ENCODE measurements at regions not wholly inside any gene's neighbourhood (a gene's known extent, or its start where the extent isn't known, plus 50 kb on each side); places are given as distances from the start of the nearest gene placed in this dataset.
"Not testable (repeated sequence)": the region's sequence is repeated elsewhere in the genome, so short reads cannot be mapped to it uniquely, and the experiment has no call there.

DNA sequence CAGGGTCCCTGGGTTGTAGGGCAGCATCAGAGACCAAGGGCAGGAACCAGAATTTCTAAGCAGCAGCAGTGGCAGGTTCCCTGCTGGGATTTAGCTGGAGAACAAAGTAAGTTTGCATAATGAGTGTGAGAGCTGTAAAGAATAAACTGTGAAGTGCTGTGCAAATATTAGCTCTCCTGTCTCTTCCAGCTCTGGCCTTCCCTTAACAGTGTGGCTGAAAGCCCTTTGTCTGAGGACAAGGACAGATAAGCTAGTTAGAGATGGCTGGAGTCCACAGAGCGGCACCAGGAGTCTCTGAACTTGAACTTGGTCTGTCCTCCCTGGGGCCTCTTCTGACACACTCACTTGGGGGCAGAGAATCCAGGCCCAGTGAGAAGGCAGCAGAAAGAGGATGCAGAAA, 98.2 kb upstream of the WSCD1 start:
- in situ Hi-C loops (cut with HindIII; ENCODE audit: low pct_unique_long_range_greater_than_20kb, low sequenced_read_pairs) = no loop called here
- DNase-seq (ENCODE audit: low read depth in 1 of 2, low spot score in 1 of 2) = peak in 1 of 2 experiments; percentile 13
- TF ChIP-seq JUND (IDR thresholded peaks at IDR 0.05; ENCODE audit: low read depth) = no peak

DNA sequence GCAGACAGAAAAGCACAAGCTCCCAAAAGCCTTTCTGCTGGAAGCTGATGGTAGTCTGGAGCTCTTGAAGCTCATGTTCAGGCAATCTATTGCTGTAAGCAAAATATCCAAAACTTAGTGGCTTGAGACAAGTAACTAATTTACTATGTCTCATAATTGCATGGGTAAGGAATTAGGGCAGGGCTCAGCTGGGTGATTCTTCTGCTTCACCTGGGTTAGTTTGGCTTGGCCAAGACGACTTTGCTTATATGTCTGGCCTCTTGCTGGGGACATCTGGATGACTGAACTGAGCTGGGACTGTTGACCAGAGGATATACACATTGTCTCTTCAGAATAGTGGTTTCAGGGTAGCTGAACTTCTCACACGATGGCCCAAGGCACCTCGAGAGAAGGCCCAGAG, 96.8 kb upstream of the WSCD1 start:
- in situ Hi-C loops (cut with HindIII; ENCODE audit: low pct_unique_long_range_greater_than_20kb, low sequenced_read_pairs) = no loop called here
- TF ChIP-seq JUND (IDR thresholded peaks at IDR 0.05; ENCODE audit: low read depth) = no peak

DNA sequence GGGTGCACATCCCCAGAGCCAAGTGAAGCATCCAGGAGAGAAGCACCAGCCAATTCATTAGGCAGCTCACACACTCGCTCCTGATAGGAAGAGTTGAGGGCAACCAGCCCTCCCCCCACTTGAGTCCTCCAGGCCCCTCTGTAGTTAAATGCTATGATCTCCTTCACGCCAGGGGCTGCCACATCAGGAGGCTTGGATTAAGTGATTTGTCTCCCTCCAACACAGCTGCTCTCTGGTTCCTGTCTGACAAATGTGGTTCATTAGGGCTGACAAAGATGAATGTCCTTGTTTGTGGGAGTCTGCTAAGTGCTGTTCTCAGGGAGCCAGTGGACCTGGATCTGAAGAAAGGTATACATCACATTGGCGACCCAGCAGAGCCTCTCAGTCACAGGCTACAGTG, 94.5 kb upstream of the WSCD1 start:
- TF ChIP-seq JUND (IDR thresholded peaks at IDR 0.05; ENCODE audit: low read depth) = no peak
- no peak for DNase-seq (ENCODE audit: low read depth in 1 of 2, low spot score in 1 of 2)
- in situ Hi-C loops (cut with HindIII; ENCODE audit: low pct_unique_long_range_greater_than_20kb, low sequenced_read_pairs) = no loop called here

More for the DNA sequence above, 96.8 kb upstream of the WSCD1 start:
- no peak for DNase-seq (ENCODE audit: low read depth in 1 of 2, low spot score in 1 of 2)

DNA sequence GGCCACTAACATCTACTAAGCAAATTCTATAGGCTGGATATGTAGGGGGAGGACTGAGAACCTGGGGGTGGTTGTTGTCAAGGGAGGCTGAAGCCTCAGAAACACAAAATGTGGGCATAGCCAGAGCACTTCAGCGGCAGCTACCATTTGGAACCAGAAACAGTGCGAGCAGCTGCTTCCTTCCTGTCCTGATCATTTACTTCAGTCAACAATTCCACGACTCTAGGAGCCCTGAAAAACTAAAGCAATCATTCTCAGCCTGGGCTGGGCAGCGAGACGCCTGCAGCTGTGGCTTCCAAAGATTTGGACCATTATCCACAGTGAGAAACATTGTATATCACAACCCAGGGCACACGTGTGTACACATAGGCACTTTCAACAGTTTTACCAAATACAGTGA, 93.9 kb upstream of the WSCD1 start:
- in situ Hi-C loops (cut with HindIII; ENCODE audit: low pct_unique_long_range_greater_than_20kb, low sequenced_read_pairs) = no loop called here
- no peak for TF ChIP-seq JUND (IDR thresholded peaks at IDR 0.05; ENCODE audit: low read depth)
- DNase-seq (ENCODE audit: low read depth in 1 of 2, low spot score in 1 of 2) = no peak

DNA sequence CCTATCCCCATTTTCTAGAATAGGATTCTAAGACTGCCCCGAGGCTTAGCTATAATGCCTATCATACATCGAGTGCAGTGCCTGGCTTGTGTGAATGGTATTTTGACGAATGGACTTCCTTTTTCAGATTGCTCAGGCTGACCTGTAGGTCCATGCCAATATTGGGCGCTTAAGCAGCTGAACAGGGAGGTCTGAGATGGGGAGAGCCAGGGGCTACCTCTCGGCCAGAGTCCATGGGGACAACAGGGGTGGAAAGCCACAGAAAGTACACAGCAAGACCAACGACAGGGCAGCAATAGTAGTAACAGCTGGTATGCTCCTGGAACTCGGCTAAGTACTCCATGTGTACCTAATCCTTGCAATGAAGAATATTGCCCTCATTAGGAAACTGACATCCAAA, 91.7 kb upstream of the WSCD1 start:
- TF ChIP-seq JUND (IDR thresholded peaks at IDR 0.05; ENCODE audit: low read depth) = no peak
- in situ Hi-C loops (cut with HindIII; ENCODE audit: low pct_unique_long_range_greater_than_20kb, low sequenced_read_pairs) = no loop called here
- DNase-seq (ENCODE audit: low read depth in 1 of 2, low spot score in 1 of 2) = no peak

DNA sequence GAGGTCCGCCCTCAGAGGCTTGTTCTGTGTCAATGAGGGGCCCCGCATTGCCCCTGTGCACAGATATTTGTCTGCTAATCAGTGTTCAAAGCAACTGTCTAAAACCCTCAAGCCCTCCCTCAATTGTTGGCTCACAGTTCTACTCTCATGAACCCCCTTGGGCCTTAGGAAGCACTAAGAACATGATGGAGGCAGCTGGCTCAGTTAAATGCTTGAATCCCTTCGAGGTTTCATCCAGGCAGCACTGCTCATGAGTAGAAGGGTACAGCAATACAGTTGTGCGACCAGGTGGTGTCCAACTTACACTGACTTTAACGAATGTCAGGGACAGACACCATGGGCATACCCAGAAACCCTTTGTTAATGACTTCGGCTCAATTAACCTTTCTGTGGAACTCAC, 89.2 kb upstream of the WSCD1 start:
- in situ Hi-C loops (cut with HindIII; ENCODE audit: low pct_unique_long_range_greater_than_20kb, low sequenced_read_pairs) = no loop called here

DNA sequence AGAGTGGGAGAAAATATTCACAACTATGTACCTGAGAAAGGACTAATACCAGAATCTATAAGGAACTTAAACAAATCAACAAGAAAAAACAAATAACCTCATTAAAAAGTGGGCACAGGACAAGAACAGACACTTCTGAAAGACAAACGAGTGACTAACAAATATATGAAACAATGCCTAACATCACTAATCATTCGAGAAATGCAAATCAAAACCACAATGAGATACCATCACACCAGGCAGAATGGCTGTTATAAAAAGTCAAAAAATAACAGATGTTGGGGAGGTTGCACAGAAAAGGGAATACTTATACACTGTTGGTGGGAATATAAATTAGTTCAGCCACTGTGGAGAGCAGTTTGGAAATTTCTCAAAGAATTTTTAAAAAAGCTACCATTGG, 83.5 kb upstream of the WSCD1 start:
- in situ Hi-C loops (cut with HindIII; ENCODE audit: low pct_unique_long_range_greater_than_20kb, low sequenced_read_pairs) = no loop called here
- TF ChIP-seq JUND (IDR thresholded peaks at IDR 0.05; ENCODE audit: low read depth) = no peak
- no peak for DNase-seq (ENCODE audit: low read depth in 1 of 2, low spot score in 1 of 2)

More for the DNA sequence above, 89.2 kb upstream of the WSCD1 start:
- no peak for DNase-seq (ENCODE audit: low read depth in 1 of 2, low spot score in 1 of 2)
- no peak for TF ChIP-seq JUND (IDR thresholded peaks at IDR 0.05; ENCODE audit: low read depth)

DNA sequence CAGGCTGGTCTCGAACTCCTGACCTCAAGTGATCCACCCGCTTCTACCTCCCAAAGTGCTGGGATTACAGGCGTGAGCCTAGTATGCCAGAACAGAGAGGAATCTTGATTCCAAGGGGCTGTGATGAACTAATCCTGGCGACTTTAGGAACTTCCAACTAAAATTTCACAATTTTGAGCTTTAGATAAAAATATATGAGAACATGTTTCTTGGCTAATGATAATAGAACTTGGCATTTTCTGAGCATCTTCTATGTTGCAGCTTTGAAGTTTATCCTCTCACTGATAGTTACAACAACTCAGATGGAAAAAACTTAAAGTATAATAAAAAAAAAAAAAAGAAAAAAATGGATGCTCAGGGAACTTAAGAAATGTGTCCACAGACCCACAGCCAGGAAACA, 69.8 kb upstream of the WSCD1 start:
- in situ Hi-C loops (cut with HindIII; ENCODE audit: low pct_unique_long_range_greater_than_20kb, low sequenced_read_pairs) = no loop called here
- DNase-seq (ENCODE audit: low read depth in 1 of 2, low spot score in 1 of 2) = no peak
- TF ChIP-seq JUND (IDR thresholded peaks at IDR 0.05; ENCODE audit: low read depth) = no peak

DNA sequence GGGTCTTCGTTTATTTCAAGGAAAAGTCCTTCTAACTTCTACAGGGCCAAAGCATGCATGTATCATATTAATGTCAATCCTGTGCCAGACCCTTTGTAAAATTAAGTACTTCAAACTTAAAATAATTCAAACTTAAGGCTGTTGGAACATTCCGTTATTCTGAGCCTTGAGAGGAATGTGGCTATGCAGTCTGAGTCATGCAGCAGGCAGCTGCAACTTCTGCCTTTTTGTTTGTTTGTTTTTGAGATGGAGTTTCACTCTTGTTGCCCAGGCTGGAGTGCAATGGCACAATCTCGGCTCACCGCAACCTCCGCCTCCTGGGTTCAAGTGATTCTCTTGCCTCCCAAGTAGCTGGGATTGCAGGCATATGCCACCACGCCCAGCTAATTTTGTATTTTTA, 67.0 kb upstream of the WSCD1 start:
- in situ Hi-C loops (cut with HindIII; ENCODE audit: low pct_unique_long_range_greater_than_20kb, low sequenced_read_pairs); DNase-seq (ENCODE audit: low read depth in 1 of 2, low spot score in 1 of 2): not testable (repeated sequence)

DNA sequence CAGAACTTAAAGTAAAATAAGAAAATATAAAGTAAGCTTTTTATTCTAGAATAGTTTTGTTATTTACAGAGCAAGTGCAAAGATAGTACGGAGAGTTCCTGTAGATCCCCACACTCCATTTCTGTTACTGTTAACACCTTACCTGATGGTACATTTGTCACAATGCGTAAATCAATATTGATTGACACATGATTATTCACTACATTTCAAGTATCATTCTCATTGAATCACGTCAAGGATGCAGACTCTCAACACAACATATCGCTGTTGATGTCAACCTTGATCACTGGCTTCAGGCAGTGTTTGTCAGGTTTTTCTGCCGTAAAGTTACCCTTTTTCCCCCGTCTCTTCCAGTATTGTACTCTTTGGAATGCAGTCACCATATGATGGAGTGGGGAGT, 64.2 kb upstream of the WSCD1 start:
- no peak for DNase-seq (ENCODE audit: low read depth in 1 of 2, low spot score in 1 of 2)
- no peak for TF ChIP-seq JUND (IDR thresholded peaks at IDR 0.05; ENCODE audit: low read depth)
- in situ Hi-C loops (cut with HindIII; ENCODE audit: low pct_unique_long_range_greater_than_20kb, low sequenced_read_pairs) = no loop called here

DNA sequence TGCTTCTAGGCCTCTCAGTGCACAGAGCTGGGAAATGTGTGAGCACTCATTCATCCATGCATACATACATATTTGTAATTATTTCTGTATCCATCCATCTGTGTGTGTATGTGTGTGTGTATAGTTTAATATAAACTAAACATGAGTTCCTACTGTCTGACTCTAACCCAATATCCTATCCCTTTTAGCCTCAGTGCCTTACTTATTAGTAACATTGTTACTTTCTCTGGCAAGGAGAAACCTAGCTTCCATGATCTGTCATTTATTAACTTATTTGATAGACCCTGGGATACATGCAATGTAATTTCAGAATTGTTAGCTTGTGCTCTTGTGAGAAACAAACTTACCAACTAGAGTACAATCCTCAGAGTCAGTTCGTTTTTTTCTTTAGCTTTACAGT, 59.0 kb upstream of the WSCD1 start:
- no peak for DNase-seq (ENCODE audit: low read depth in 1 of 2, low spot score in 1 of 2)
- in situ Hi-C loops (cut with HindIII; ENCODE audit: low pct_unique_long_range_greater_than_20kb, low sequenced_read_pairs) = no loop called here
- TF ChIP-seq JUND (IDR thresholded peaks at IDR 0.05; ENCODE audit: low read depth) = no peak

DNA sequence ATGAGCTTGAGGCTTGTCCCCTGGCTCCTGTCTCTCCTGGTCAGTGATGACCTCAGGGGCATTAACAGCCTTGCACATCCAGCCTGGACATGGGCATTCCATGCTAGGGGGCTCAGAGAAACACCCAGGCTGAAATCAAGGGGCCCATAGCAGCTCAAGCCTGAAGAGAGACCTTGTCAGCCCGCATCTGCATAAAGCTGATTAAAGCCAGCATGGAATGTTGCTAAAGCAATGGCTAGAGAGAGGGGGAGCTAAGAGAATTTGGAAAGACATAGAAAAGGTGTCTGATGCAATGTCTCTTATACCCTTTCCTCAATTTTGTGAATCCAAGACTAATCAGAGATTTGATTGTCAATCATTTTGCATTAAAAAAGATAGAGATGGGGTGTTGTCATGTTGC, 51.4 kb upstream of the WSCD1 start:
- TF ChIP-seq JUND (IDR thresholded peaks at IDR 0.05; ENCODE audit: low read depth) = no peak
- in situ Hi-C loops (cut with HindIII; ENCODE audit: low pct_unique_long_range_greater_than_20kb, low sequenced_read_pairs) = no loop called here
- DNase-seq (ENCODE audit: low read depth in 1 of 2, low spot score in 1 of 2) = no peak

DNA sequence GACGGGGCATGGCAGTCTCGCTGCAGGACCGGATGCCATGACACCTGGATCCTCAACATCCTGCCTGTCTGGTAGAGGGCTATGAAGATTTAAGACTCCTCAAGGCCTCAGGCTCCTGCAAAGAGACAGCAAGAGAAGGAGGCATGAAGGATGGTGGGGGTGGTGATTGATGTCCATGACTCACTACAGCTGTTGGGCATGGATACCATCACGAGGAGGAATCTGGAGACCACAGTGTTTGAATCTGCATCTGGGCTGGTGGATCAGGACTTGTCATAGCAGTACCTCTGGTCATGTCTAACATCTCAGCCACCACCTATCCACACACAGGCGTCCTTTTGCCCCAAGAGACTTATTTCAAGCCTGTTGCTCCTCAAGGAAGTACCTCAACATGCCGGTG, 50.2 kb upstream of the WSCD1 start:
- DNase-seq (ENCODE audit: low read depth in 1 of 2, low spot score in 1 of 2) = no peak
- in situ Hi-C loops (cut with HindIII; ENCODE audit: low pct_unique_long_range_greater_than_20kb, low sequenced_read_pairs) = no loop called here
- TF ChIP-seq JUND (IDR thresholded peaks at IDR 0.05; ENCODE audit: low read depth) = no peak

DNA sequence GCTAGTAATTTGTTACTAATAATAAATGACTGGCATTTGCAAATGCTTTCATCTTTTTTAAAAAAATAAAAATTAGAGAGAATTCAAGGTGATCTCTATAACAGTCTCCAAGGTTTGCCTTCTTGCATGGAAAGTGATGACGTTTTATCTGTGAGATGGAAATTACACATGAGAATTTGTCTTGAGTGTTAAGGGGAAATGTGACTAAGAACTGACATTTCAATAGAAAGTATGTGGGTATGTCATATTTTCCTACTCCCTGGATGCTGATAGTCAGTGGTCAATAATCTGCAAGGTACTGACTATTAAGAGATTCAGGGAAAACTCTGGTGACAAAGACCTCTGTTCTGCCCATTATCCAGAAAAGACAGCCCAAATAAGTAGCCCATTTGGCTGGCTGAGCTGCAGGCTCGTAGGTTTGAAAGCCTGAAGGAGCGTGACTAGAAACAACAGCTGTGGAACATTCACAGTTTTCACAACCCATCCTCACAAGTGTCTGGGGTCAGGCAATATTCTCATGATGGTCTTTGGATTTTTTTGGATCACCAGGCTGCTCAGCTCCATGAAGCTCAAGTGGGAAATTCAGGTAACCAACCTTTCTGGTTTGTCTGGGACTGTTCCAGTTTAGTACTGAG, 49.7 kb upstream of the WSCD1 start:
- no peak for TF ChIP-seq JUND (IDR thresholded peaks at IDR 0.05; ENCODE audit: low read depth)
- in situ Hi-C loops (cut with HindIII; ENCODE audit: low pct_unique_long_range_greater_than_20kb, low sequenced_read_pairs) = no loop called here

More for the DNA sequence above, 49.7 kb upstream of the WSCD1 start:
- no peak for DNase-seq (ENCODE audit: low read depth in 1 of 2, low spot score in 1 of 2)
